ENCODE measurements at regions not wholly inside any gene's neighbourhood (a gene's known extent, or its start where the extent isn't known, plus 50 kb on each side); places are given as distances from the start of the nearest gene placed in this dataset.

DNA sequence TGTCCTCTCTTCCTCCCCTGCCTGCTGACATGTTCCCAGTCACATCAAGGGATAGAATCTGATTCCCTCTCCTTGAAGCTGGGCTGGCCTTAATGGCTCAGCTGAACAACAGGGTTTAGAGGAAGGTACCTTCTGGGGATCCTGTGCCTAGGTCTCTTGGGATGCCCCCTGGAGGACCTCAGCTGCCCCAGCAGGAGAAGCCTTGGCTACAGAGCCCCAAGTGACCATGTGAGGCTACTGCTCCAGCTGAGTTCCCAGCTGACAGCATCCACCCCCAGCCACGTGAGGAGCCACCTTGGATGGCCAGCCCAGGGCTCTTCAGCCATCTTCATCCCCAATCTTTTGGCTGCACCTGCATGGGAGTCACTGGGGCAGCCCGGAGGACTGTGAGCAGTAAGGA lies 1499.3 kb downstream of the TBC1D22A start:
- 81 to 91% (median 87%) methylated on average over 2 of the region's 2 CpGs for WGBS, 3 donors
- DNase-seq, result no peak

GRCh38 chr22:48261048-48261621 lies 1498.7 kb downstream of the TBC1D22A start:
- 95 to 96% (median 95%) methylated on average over 12 of the region's 12 CpGs for WGBS, 3 donors
- H3K27me3 ChIP-seq, result no peaks in the 10 kb centered on the region
- intact Hi-C loops (cut with DNase I), result no loop called here

More for the DNA sequence above, 1499.3 kb downstream of the TBC1D22A start:
- Histone ChIP-seq H3K27ac (no peak overlapping the region), H3K4me1 (ENCODE audit: insufficient read depth) (no peaks in the 10 kb centered on the region), H3K27me3 (no peaks in the 10 kb centered on the region), H3K4me3 (no peak overlapping the region), H3K9me3 (no peaks in the 10 kb centered on the region), H3K36me3 (no peaks in the 10 kb centered on the region)
- intact Hi-C loops (cut with DNase I), result no loop called here
- no peak for TF ChIP-seq EP300 (IDR thresholded peaks at IDR 0.05)
- no peak for TF ChIP-seq POLR2A (IDR thresholded peaks at IDR 0.05)
- TF ChIP-seq CTCF (IDR thresholded peaks at IDR 0.05), result no peak

DNA sequence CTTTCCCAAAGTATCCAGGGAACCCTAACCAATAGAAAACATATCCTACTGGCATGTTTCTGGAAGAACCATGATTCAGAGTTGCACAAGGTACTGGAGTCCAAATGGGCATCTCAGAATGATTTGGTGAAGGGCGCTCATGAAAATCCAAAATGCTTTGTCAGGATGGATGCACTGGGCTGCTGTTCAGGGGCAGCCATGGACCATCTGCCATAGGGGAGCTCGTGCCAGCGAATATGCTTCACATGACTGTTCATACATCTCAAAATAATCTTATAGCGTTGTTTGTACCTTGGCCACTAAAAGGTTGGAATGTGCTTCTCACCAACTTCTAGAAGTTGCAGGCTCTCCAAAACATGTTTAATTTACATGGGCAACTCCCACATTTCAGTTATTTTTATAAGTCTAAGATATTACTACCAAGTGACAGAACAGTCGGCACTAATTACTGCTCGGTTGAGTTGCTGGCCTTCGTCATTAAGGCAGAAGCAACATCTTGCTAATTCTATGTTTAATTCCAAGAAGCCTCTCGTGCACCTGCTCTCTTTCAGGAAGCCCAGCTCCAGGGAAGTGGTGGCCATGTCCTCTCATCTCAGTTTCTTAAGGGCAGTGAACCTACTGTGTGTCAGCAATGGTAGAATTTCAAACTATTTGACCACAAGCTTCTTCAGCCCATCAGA lies 1497.7 kb downstream of the TBC1D22A start:
- Histone ChIP-seq H3K4me1 (ENCODE audit: insufficient read depth) (no peaks in the 10 kb centered on the region), H3K27me3 (no peaks in the 10 kb centered on the region), H3K4me3 (no peak overlapping the region), H3K36me3 (no peaks in the 10 kb centered on the region), H3K9me3 (no peaks in the 10 kb centered on the region), H3K27ac (no peak overlapping the region)
- intact Hi-C loops (cut with DNase I), result no loop called here
- WGBS, 3 donors, result 79 to 88% (median 80%) methylated on average over 8 of the region's 8 CpGs
- no peak for DNase-seq
- no peak for TF ChIP-seq CTCF (IDR thresholded peaks at IDR 0.05)
- TF ChIP-seq EP300 (IDR thresholded peaks at IDR 0.05), result no peak
- no peak for TF ChIP-seq POLR2A (IDR thresholded peaks at IDR 0.05)

More at GRCh38 chr22:48261048-48261621, 1498.7 kb downstream of the TBC1D22A start:
- Histone ChIP-seq H3K36me3 (no peaks in the 10 kb centered on the region), H3K4me1 (ENCODE audit: insufficient read depth) (no peaks in the 10 kb centered on the region), H3K9me3 (no peaks in the 10 kb centered on the region), H3K4me3 (no peak overlapping the region), H3K27ac (no peak overlapping the region)
- no peak for TF ChIP-seq CTCF (IDR thresholded peaks at IDR 0.05)
- no peak for TF ChIP-seq EP300 (IDR thresholded peaks at IDR 0.05)
- TF ChIP-seq POLR2A (IDR thresholded peaks at IDR 0.05), result no peak
- DNase-seq, result no peak

- no peaks in the 10 kb centered on the region for H3K4me1 ChIP-seq (ENCODE audit: insufficient read depth)
- H3K27ac ChIP-seq, result no peak overlapping the region
- intact Hi-C loops (cut with DNase I), result no loop called here
- H3K4me3 ChIP-seq, result no peak overlapping the region
- TF ChIP-seq EP300 (IDR thresholded peaks at IDR 0.05) (no peak), POLR2A (IDR thresholded peaks at IDR 0.05) (no peak), CTCF (IDR thresholded peaks at IDR 0.05) (no peak)
- H3K27me3 ChIP-seq, result no peaks in the 10 kb centered on the region
- H3K9me3 ChIP-seq, result no peaks in the 10 kb centered on the region
- whole genome bisulfite sequencing, 3 donors, result 86 to 94% (median 87%) methylated on average over 8 of the region's 8 CpGs
- DNase-seq, result no peak
- no peaks in the 10 kb centered on the region for H3K36me3 ChIP-seq
Measured at GRCh38 chr22:48258811-48259210, 1496.4 kb downstream of the TBC1D22A start.
